NB4 (cell line): ENCODE measurements at regions not wholly inside any gene's neighbourhood (a gene's known extent, or its start where the extent isn't known, plus 50 kb on each side); places are given as distances from the start of the nearest gene placed in this dataset.

ENCODE experiments used
- CTCF ChIP-seq: IDR thresholded peaks from one replicate; pipeline ENCODE4 v1.5.1; 2012; ENCODE audit warnings: low read depth, low read length
- MAX ChIP-seq: IDR thresholded peaks from 2 replicates; pipeline ENCODE4 v1.6.1; 2011; ENCODE audit warnings: low read depth, low read length
- MYC ChIP-seq: IDR thresholded peaks from 2 replicates; pipeline ENCODE4 v1.6.1; 2011; ENCODE audit warnings: low read depth, low read length
- POLR2A ChIP-seq: IDR thresholded peaks from 2 replicates; pipeline ENCODE4 v1.6.1; 2011; ENCODE audit warnings: mild to moderate bottlenecking; ENCODE audit not compliant: insufficient read length; ENCODE audit errors: extremely low read depth

GRCh38 chr12:62003701-62004100, 256.5 kb upstream of the USP15 start:
- TF ChIP-seq MYC (no peak), CTCF (no peak), POLR2A (no peak), MAX (no peak)
